Lower leg skin (tissue), 4 donors: ENCODE measurements at regions not wholly inside any gene's neighbourhood (a gene's known extent, or its start where the extent isn't known, plus 50 kb on each side); places are given as distances from the start of the nearest gene placed in this dataset.

Experiments
- DNase-seq, 2 donors: peaks; one replicate each; pipeline ENCODE4 v3.0.0-alpha.2; 2019; ENCODE audit warnings: low spot score in 2 of 2
- H3K4me3 ChIP-seq: fragments of 200-600 bp; sonication (generic); 2 replicates; pipeline ENCODE4 v1.5.1; 2017; ENCODE audit warnings: mild to moderate bottlenecking, low read depth; ENCODE audit not compliant: poor library complexity, severe bottlenecking
- POLR2A ChIP-seq, 2 donors: fragments of 450-650 bp; IDR thresholded peaks; one replicate each; pipeline ENCODE4 v1.6.1; 2016 to 2017; ENCODE audit warnings: antibody characterized with exemption in 2 of 2, mild to moderate bottlenecking in 1 of 2, moderate library complexity in 1 of 2
- WGBS, 2 donors: methylation state at CpG; one replicate each; pipeline ENCODE4 v1.1.5; 2018; 5-methylcytosine and 5-hydroxymethylcytosine counted together
- intact Hi-C: fragments of 100-400 bp; cut with DNase I; formaldehyde crosslinking; loops from one replicate; pipeline ENCODE4 v1.15.0; 2023; ENCODE audit warnings: low total_unique reads
- TF ChIP-seq, protein P1 (sequence below), 3 donors: fragments of 450-650 bp; IDR thresholded peaks; one replicate each; pipeline ENCODE4 v1.5.1; 2016; ENCODE audit warnings: antibody characterized with exemption in 3 of 3, mild to moderate bottlenecking in 3 of 3, moderate library complexity in 2 of 3

DNA sequence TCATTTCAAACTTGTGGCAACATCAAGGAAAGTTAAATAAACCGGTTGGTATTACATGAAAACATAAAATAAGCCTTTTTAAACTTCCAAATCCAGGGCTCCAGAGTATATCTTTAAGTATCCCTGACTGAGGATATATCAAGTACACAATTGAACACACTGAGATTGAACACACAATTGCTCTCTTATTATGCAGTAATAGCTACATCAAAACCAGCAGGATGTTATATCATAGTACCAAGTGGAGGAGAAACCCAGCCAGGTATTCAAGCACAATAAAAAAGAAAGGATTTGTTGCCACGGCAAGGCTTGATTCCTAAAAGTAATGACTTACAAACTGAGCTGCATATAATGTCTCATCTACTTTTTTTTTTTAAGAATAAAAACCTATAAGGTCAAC, 605.8 kb downstream of the SPOCK3 start:
- 69 to 78% methylated on average over 2 of the region's 2 CpGs for WGBS, 2 donors
- TF ChIP-seq POLR2A (IDR thresholded peaks at IDR 0.05) = no peak
- TF ChIP-seq, protein P1, sequence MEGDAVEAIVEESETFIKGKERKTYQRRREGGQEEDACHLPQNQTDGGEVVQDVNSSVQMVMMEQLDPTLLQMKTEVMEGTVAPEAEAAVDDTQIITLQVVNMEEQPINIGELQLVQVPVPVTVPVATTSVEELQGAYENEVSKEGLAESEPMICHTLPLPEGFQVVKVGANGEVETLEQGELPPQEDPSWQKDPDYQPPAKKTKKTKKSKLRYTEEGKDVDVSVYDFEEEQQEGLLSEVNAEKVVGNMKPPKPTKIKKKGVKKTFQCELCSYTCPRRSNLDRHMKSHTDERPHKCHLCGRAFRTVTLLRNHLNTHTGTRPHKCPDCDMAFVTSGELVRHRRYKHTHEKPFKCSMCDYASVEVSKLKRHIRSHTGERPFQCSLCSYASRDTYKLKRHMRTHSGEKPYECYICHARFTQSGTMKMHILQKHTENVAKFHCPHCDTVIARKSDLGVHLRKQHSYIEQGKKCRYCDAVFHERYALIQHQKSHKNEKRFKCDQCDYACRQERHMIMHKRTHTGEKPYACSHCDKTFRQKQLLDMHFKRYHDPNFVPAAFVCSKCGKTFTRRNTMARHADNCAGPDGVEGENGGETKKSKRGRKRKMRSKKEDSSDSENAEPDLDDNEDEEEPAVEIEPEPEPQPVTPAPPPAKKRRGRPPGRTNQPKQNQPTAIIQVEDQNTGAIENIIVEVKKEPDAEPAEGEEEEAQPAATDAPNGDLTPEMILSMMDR (IDR thresholded peaks at IDR 0.05) = no peak
- intact Hi-C loops = no loop called here
- H3K4me3 ChIP-seq = no peak overlapping the region
- no peak for DNase-seq

DNA sequence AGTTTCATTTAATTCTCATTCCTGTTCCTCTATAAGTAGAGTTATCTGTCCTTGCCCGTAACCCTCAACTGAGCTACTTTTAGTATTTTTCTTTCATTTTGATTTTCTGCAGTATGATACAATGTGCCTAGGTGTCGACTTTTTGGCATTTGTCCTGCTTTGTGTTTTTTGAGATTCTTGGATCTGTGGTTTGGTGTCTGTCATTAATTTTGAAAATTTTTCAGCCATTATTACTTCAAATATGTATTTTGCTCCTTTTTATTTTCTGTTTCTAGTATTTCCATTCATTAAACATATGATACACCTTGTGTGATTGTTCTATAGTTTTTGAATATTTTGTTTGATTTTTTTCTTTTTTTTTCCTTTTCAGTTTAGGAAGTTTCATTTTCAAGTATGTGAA, 598.9 kb downstream of the SPOCK3 start:
- 86 to 95% methylated on average over 2 of the region's 2 CpGs for WGBS, 2 donors
- DNase-seq = no peak
- TF ChIP-seq, protein P1 (IDR thresholded peaks at IDR 0.05) = no peak
- TF ChIP-seq POLR2A (IDR thresholded peaks at IDR 0.05) = no peak
- H3K4me3 ChIP-seq = no peak overlapping the region
- intact Hi-C loops = no loop called here

- intact Hi-C loops = no loop called here
- no peak for TF ChIP-seq POLR2A (IDR thresholded peaks at IDR 0.05)
- TF ChIP-seq, protein P1 (IDR thresholded peaks at IDR 0.05) = no peak
- 73 to 75% methylated on average over 2 of the region's 2 CpGs for WGBS, 2 donors
- no peak for DNase-seq
- no peak overlapping the region for H3K4me3 ChIP-seq
Measured at GRCh38 chr4:166637816-166638215, 596.5 kb downstream of the SPOCK3 start.

DNA sequence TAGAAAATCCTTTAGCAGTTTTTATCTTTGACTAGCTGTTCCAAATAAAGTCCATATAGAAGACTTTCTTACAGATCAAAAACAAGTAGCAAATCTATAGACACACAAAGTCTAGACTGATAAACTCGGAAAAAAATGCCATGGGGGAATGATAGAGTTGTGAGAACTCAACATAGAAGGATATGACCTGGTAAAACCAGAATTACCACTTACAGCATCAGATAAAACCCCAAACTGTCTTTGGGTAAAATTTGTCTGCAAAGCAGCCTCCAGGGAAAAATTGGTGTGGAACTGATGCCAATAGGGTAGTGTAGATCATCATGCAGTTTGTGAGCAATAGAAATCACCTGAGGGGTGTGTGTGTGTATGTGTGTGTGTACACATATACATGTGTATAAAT, 579.1 kb downstream of the SPOCK3 start:
- intact Hi-C loops = no loop called here
- TF ChIP-seq, protein P1 (IDR thresholded peaks at IDR 0.05) = no peak
- no peak for TF ChIP-seq POLR2A (IDR thresholded peaks at IDR 0.05)
- no peak overlapping the region for H3K4me3 ChIP-seq
- 22 to 29% methylated on average over 1 of the region's 1 CpG for WGBS, 2 donors
- no peak for DNase-seq

- WGBS, 2 donors = 57 to 66% methylated on average over 5 of the region's 5 CpGs
- no peak overlapping the region for H3K4me3 ChIP-seq
- intact Hi-C loops = no loop called here
- TF ChIP-seq, protein P1 (IDR thresholded peaks at IDR 0.05) = no peak
- no peak for TF ChIP-seq POLR2A (IDR thresholded peaks at IDR 0.05)
- DNase-seq = no peak
Measured at GRCh38 chr4:166655705-166656104, 578.6 kb downstream of the SPOCK3 start.

DNA sequence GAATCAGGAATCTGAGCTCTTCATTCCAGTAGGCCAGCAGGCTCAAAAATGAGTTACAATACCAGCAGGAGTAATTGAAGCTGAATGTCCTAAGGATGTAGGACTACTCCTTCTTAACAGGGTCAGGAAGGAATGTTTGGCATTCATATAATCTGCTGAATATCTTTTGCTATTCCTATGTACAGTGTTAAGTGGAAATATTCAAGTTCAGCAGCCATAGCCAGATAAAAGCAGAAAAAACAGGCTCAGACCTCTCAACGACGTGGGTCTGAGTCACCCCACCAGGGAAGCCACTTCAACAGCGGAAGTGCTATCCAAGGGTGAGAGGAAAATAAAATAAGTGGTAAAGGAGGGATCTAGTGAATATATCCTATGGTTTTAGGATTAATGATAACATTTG, 577.0 kb downstream of the SPOCK3 start:
- WGBS, 2 donors = 56 to 67% methylated on average over 3 of the region's 3 CpGs
- H3K4me3 ChIP-seq = no peak overlapping the region
- no peak for DNase-seq
- intact Hi-C loops = no loop called here
- TF ChIP-seq POLR2A (IDR thresholded peaks at IDR 0.05) = no peak
- TF ChIP-seq, protein P1 (IDR thresholded peaks at IDR 0.05) = no peak
